HFFc6 (cell line): ENCODE measurements at regions not wholly inside any gene's neighbourhood (a gene's known extent, or its start where the extent isn't known, plus 50 kb on each side); places are given as distances from the start of the nearest gene placed in this dataset.
A peak's percentile ranks its signal among the peaks of the same experiment; 100 is the strongest.

Experiments
- DNase-seq: peaks from one replicate; pipeline ENCODE4 v3.0.0-alpha.2; 2018
- H3K27ac Mint-ChIP-seq: 2 replicates; pipeline ENCODE4 v1.8.0; 2020; ENCODE audit warnings: mild to moderate bottlenecking, mixed read lengths
- H3K27me3 Mint-ChIP-seq: 2 replicates; pipeline ENCODE4 v1.8.0; 2021; ENCODE audit warnings: mild to moderate bottlenecking, moderate library complexity, mixed read lengths; ENCODE audit not compliant: insufficient read depth
- H3K36me3 Mint-ChIP-seq: 2 replicates; pipeline ENCODE4 v1.8.0; 2021; ENCODE audit warnings: low read depth, mixed read lengths
- H3K4me1 Mint-ChIP-seq: 2 replicates; pipeline ENCODE4 v1.8.0; 2020; ENCODE audit warnings: low read depth, mixed read lengths
- H3K4me3 Mint-ChIP-seq: 2 replicates; pipeline ENCODE4 v1.8.0; 2020; ENCODE audit warnings: mild to moderate bottlenecking, moderate library complexity, mixed read lengths
- H3K9me3 Mint-ChIP-seq: 2 replicates; pipeline ENCODE4 v1.8.0; 2020; ENCODE audit warnings: mild to moderate bottlenecking, mixed read lengths
- CTCF ChIP-seq: fragments of 200-600 bp; sonication (generic); IDR thresholded peaks from 2 replicates; pipeline ENCODE4 v1.5.0; 2021; ENCODE audit warnings: antibody characterized with exemption, mild to moderate bottlenecking

DNA sequence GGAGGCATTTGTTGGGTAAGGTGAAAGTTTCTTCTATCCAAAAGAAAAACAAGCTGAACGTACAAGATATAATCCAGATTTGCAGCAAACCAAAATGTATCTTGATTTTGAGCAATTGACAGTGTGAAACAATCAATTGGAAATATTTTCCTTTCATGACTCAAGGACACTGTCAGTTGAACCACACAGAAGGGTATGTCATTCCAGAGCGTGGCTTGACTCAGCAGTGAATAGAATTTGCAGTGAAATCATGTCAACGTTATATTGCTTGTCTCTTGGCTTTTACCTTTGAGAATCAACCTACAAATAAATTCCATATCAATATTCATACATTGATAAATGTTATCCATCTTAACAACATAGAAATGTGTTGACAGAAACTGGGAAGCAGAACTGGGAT is 78.2 kb downstream of the TM2D3 start:
- H3K9me3 Mint-ChIP-seq, result peaks cover 5% of the 10 kb centered on the region; the same call in 1 of the 2 replicates
- no peak for DNase-seq
- peaks cover 34% of the 10 kb centered on the region for H3K4me1 Mint-ChIP-seq
- H3K4me3 Mint-ChIP-seq, result no peak overlapping the region
- H3K27ac Mint-ChIP-seq, result no peak overlapping the region
- H3K36me3 Mint-ChIP-seq, result no peaks in the 10 kb centered on the region
- peaks cover 18% of the 10 kb centered on the region for H3K27me3 Mint-ChIP-seq
- no peak for TF ChIP-seq CTCF

- H3K4me1 Mint-ChIP-seq, result peaks cover 40% of the 10 kb centered on the region
Observed at GRCh38 chr15:101570241-101570640, 80.7 kb upstream of the PCSK6 start.

GRCh38 chr15:101568821-101569555 is 79.5 kb upstream of the PCSK6 start:
- H3K27ac Mint-ChIP-seq, result no peak overlapping the region
- H3K9me3 Mint-ChIP-seq, result no peaks in the 10 kb centered on the region
- H3K4me1 Mint-ChIP-seq, result peaks cover 32% of the 10 kb centered on the region
- no peak overlapping the region; the same call in 1 of the 2 replicates for H3K4me3 Mint-ChIP-seq
- DNase-seq, result no peak
- no peaks in the 10 kb centered on the region for H3K36me3 Mint-ChIP-seq
- H3K27me3 Mint-ChIP-seq, result peaks cover 24% of the 10 kb centered on the region
- TF ChIP-seq CTCF, result no peak

More at GRCh38 chr15:101570241-101570640, 80.7 kb upstream of the PCSK6 start:
- no peak overlapping the region for H3K27ac Mint-ChIP-seq
- H3K27me3 Mint-ChIP-seq, result peaks cover 24% of the 10 kb centered on the region
- no peak overlapping the region for H3K4me3 Mint-ChIP-seq
- H3K9me3 Mint-ChIP-seq, result no peaks in the 10 kb centered on the region
- H3K36me3 Mint-ChIP-seq, result no peaks in the 10 kb centered on the region
- DNase-seq, result no peak
- TF ChIP-seq CTCF, result no peak

DNA sequence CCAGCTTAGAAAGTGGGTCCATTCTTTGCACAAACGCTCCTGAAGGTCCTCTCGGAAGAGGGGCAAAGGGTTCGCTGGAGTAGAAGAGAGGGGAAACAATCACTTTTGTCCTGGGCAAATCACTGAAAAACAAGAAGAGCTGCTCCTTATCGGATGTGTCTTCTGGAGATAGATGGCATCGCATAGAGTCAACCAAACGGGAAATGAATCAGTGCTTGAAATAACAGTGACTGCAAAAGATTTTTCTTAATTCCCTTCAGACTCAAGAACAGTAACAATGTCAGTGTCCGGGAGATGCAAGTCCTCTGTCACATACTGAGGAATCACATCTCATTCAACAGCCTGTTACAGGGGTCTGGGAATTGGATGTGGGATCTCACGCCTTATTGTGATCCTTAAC is 78.8 kb upstream of the PCSK6 start:
- peaks cover 23% of the 10 kb centered on the region for H3K27me3 Mint-ChIP-seq
- H3K4me1 Mint-ChIP-seq, result peaks cover 25% of the 10 kb centered on the region
- H3K4me3 Mint-ChIP-seq, result no peak overlapping the region; the same call in 1 of the 2 replicates
- no peak for TF ChIP-seq CTCF
- H3K9me3 Mint-ChIP-seq, result no peaks in the 10 kb centered on the region
- H3K27ac Mint-ChIP-seq, result no peak overlapping the region
- peak; percentile 4 for DNase-seq
- no peaks in the 10 kb centered on the region for H3K36me3 Mint-ChIP-seq

DNA sequence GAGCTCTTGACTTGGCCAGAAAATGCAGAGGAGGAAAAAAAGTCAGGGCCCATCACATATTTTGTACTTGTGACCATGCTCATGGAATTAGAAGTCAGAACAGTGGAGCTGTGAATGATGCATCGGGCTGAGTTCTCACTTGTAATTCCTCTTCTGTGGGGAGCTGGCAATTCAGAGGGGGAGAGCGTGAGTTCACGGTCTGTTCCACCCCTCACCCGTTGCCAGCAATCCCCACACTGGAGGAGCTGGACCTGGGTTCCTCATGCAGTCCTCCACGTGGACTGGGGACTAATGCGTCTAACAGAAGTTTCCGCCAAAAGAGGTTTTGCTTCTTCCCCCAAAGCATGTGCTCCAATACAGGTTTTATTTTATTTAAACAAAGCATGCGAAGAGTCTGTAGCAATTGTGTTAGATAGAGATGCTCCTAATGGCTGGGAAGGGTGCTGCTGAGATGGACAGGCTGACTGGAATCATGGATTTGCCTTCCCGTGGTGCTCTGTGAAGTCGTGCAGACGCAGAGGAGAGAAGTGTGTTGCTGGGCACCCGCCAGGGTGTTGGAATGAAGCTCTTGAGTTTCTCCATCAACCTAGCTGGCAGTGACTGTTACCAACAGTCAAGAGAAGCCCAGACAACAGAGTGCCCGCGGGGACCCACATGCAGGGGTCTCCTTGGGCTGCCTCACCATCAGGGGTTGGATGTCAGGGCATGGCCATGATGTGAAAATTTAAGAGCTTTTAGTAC is 77.4 kb upstream of the PCSK6 start:
- TF ChIP-seq CTCF, result no peak
- Mint-ChIP-seq H3K4me3 (no peak overlapping the region), H3K27ac (no peak overlapping the region), H3K27me3 (peaks cover 16% of the 10 kb centered on the region), H3K9me3 (no peaks in the 10 kb centered on the region), H3K36me3 (no peaks in the 10 kb centered on the region), H3K4me1 (peaks cover 22% of the 10 kb centered on the region)
- DNase-seq, result no peak
